HG03575 (cell line): ENCODE measurements at regions not wholly inside any gene's neighbourhood (a gene's known extent, or its start where the extent isn't known, plus 50 kb on each side); places are given as distances from the start of the nearest gene placed in this dataset.

Experiments used
- ATAC-seq: cut with Tn5 transposase; IDR thresholded peaks from one replicate; pipeline ENCODE4 v1.9.1; 2021; ENCODE audit not compliant: unreplicated experiment, insufficient number of reproducible peaks, low FRiP score; ENCODE audit errors: extremely low read depth

DNA sequence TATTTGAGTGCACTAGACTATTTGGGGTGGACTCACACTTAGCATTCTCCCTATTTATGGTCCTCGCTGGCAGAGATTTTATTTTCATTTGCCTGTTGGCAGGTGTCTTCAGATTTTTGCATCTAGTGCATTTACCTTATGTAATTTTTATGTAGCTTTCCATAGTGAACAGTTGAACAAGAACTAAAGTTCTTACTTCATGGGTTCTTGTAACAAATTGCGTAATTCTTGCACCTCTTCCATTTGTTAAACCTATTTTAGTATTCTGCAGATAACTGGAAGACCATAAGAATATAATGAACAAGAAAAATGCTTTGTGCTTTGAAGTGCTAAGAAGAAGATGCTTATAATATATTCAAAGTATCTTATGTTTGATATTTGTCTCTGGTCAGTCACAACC is 252.8 kb upstream of the MMS22L start:
- ATAC-seq, result no peak

DNA sequence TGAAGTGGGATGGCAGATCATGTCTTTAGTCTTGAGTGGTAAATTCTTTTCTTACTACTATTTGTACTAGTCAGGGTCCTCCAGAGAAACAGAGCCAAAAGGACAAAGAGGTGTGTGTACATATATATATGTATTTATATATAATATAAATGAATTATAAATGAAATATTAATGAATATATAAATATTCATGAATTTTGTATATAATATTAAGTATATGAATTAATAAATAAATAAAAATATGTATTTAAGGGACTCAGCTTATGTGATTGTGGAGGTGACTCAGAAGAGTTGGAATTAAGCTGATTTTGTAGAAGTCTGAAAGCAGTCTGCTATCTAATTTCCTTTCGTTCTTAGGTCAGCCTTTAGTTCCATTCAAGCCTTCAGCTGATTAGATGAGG is 265.3 kb upstream of the MMS22L start:
- no peak for ATAC-seq

DNA sequence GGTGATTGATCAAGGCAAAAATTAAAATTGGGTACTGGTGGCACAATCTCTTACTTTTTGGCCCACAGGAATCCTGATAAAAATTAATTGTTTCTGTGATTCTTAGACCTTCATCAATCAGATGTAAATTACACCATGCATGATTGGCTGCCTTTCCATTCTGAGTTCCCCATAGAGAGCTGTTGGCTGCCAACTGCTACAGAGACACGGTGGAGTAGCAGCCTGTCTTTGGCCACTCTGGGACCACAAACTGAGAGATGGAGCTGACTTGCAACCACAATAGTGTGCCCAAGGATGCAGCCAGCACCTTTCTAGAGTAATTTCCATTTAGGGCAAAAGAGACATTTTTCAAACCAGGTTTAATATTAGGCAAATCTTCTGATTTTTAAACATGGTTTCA is 274.3 kb upstream of the MMS22L start:
- no peak for ATAC-seq

DNA sequence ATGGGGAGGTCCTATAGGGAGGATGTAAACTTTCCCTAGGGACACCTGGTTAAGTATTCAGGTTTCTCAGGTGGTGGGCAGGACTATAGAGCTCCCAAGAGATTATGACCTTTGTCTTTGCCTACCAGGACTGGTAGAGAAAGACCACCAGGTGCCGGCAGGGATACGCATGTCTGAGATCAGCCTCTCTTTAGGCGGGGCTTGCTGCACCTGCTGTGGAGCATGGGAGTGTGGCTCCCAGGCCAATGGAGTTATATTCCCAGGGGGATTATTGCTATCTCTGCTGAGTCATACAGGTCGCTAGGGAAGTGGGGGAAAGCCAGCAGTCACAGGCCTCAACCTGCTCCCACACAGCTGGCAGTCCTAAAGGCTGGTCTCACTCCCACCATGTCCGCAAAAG is 280.5 kb upstream of the MMS22L start:
- ATAC-seq, result no peak

DNA sequence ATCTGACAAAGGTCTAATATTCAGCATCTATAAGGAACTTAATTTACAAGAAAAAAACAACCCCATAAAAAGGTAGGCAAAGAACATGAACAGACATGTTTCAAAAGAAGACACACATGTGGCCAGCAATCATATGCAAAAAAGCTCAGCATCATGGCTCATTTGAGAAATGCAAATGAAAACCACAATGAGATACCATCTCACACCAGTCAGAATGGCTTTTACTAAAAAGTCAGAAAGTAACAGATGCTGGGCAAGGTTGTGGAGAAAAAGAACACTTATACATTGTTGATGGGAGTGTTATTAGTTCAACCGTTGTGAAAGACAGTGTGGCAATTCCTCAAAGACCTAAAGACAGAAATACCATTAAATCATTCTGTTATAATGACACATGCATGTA is 289.9 kb upstream of the MMS22L start:
- ATAC-seq, result no peak

GRCh38 chr6:97586344-97586743 is 303.3 kb upstream of the MMS22L start:
- ATAC-seq, result no peak

DNA sequence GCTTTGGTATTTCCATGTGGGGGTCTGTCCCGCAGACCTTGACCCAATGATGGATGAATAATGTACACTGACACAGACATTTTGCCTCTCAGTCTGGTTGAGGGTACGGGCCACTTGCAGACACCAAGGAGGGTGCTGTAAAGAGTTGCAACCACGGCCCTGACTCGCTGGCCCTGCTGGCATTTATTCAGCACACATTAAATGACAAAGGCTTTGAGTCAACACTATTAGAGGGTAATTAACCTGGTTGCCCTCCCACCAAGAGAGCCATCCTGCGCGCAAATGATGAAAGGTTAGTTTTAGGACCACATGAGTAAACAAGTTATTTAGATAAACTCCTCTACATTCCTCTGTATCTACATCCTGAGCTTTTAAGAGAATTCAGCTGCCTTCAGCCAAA is 308.9 kb upstream of the MMS22L start:
- ATAC-seq, result no peak

DNA sequence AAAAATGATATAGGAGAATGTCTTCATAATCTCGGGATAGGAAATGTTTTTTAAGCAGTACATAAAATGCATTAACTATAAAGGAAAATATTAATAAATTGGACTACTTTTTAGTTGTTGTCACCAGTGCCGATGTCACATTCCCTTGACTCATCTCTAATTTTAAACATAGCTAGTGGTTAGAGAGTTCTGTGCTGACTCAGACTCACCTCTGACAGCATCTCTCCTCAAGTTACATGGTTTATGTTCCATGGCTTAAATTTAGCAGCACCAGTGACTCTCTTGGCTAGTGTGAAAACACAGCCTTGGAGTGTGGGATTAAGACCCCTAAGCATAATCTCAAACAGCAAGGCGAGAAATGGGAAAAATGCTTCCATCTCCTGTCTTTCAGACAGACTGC is 311.8 kb upstream of the MMS22L start:
- ATAC-seq, result no peak

- ATAC-seq, result no peak
Measured at GRCh38 chr6:97621111-97621510, 338.1 kb upstream of the MMS22L start.

DNA sequence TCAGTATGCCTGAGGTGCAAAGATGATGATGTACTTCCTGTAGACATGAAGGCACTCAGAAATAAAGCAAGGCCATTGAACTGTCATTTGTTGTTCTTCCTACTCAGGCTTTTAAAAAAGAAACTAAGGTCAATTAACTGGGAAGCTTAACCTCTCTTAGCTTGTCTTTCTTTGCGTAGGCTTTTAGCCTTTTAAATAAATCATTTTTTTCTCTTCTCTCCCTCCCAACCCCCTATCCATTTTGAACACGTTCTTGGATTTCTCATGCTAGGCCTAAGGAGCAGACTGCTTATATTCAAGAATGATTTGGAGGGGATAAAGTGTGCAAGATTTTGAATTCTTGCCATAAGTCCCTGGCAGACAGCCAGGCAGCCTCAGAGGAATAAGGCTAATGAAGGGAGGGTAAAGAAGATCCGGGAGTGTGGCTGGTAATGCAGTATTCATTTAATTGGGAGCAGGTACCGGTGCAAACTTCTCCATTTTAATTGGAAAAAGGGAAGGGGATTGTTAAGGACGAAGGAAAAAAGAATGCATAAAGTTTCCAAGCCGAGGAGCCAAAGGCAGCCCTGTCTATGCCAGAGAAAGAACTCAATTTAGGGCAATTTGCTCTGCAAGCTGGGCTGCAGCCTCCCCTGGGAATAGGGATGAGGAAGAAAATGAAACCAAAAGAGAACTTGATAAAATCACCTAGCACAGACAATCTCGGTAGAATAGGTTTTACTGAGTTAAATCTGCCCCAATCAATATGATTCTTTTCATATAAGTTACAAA is 343.8 kb upstream of the MMS22L start:
- ATAC-seq, result no peak

DNA sequence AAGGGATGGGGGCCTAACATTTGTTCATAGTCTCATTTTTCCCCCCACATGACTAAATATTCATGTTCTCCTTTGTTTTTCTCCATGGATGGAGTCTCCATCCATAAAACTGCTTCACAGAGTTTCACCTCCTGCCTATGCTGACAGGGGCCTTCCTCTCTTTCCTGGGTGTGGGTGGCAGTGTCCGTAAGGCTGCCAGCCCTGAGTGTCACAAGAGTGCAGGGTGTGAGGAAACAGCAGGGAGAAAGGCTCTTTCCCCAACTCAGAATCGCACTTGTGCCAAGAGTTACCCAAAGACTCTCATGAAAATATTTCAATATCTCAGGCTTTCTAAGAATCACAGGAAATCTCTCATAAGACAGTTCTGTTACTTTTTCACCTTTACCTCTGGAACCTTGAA is 346.2 kb upstream of the MMS22L start:
- no peak for ATAC-seq

DNA sequence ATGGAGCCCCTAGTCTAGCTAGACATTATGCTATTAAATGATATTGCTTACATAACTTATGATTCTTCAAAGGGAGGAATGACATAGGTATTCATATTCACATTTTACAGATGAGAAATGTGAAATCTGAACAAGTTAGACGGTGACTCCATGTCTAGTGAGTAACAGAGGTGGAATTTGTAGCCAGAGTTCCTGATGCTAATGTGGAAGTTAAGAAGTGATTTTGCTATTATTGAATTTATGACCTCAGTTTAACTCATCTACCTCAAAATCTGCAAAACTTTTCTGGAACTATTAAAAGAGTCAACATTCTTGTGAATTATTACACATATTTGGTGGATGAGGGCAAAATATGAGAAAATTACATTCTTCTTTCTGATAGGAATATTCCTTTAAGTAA is 347.6 kb upstream of the MMS22L start:
- no peak for ATAC-seq

DNA sequence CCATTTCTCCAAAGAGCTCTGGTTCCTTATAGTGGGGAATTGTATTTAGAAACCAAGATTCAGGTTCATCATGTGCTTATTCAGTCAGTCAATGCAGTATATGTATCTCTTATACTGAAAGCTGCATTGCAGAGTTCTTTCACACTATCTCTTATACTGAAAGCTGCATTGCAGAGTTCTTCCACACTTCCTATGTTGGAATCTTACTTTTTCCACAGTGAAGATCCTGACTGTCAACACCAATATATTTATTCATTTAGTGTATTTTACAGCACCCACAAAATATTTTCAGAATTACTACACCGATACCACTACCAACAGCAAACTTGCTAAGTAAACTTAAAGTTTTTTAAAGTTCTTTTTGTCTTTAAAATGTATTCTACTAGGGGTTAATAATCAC is 349.3 kb upstream of the MMS22L start:
- no peak for ATAC-seq

- no peak for ATAC-seq
Measured at GRCh38 chr6:97639702-97640101, 356.7 kb upstream of the MMS22L start.

GRCh38 chr6:97644353-97644752 is 361.3 kb upstream of the MMS22L start:
- no peak for ATAC-seq

DNA sequence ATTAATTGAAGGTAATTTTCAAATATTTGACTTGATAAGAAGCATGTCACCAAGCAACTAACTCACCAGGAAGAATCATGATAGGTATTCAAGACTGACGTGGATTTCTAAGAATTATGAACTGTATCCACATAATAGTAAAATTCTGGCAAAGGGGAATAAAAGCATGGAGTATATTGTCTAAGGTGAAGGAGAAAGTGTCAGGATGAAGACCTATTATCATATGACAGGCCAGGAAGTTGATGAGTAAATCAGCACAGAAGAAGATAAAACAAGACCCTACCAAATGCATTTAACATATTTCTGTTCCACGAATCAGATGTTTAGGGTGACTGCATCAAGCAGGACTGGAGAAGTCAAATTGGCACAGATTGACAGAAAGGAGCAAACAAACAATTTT is 362.7 kb upstream of the MMS22L start:
- no peak for ATAC-seq

- ATAC-seq, result no peak
Measured at GRCh38 chr6:97653076-97653475, 370.1 kb upstream of the MMS22L start.

DNA sequence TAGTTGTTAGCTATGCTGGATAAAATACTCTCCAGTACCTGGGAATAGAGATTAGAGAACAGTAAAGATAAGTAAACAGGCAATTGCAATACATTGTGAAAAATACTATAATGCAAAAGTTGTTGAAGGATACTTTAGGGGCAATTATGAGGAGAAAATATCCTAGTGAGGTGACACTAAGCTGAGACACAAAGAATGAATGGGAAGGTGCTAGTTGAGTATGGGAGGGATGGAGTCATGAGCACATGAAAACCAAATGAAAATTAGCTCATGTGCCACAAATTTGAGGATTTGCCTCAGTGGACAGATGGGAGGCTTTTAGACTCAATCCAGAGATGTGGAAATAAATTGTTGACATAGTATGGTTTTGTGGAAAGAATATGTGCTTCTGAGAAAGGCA is 370.5 kb upstream of the MMS22L start:
- no peak for ATAC-seq

DNA sequence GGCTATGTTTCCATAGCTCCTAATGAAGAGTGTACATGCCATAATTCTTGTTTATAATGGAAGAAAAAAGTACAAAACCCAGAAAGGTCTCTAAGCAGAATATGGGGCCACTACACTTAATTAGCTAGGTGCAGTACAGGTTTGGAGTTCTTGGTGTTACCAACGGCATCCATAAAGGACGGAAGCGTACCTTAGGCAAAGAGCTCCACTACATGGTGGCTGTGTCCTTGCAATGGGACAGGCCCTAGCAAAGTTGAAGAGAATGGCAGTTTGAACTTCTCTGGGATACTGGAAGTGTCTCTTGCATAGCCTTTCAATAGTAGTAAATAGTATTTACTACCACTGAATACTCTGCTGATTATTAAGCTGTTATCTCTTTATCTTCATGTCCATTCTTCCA is 371.7 kb upstream of the MMS22L start:
- ATAC-seq, result no peak

GRCh38 chr6:97656236-97656635 is 373.2 kb upstream of the MMS22L start:
- ATAC-seq, result no peak

GRCh38 chr6:97656706-97657350 is 373.8 kb upstream of the MMS22L start:
- ATAC-seq, result no peak
